NCI-H2029 (cell line): ENCODE measurements at regions not wholly inside any gene's neighbourhood (a gene's known extent, or its start where the extent isn't known, plus 50 kb on each side); places are given as distances from the start of the nearest gene placed in this dataset.
"Not testable (repeated sequence)": the region's sequence is repeated elsewhere in the genome, so short reads cannot be mapped to it uniquely, and the experiment has no call there.

Experiments
- DNase-seq: peaks from one replicate; lab custom pipeline; 2025; lab: John Stamatoyannopoulos, UW

- DNase-seq: no peak
These were observed 248.9 kb downstream of the MYCN start for GRCh38 chr2:16189029-16189835.

GRCh38 chr2:16188261-16188890 is 248.0 kb downstream of the MYCN start:
- no peak for DNase-seq

GRCh38 chr2:16187482-16187817 is 247.1 kb downstream of the MYCN start:
- DNase-seq: no peak

- no peak for DNase-seq
These were observed 246.5 kb downstream of the MYCN start for GRCh38 chr2:16186661-16187481.

- no peak for DNase-seq
These were observed 245.5 kb downstream of the MYCN start for GRCh38 chr2:16185801-16186272.

- no peak for DNase-seq
These were observed 244.8 kb downstream of the MYCN start for GRCh38 chr2:16184945-16185660.

GRCh38 chr2:16184341-16184890 is 244.1 kb downstream of the MYCN start:
- DNase-seq: no peak

GRCh38 chr2:16183345-16183744 is 243.0 kb downstream of the MYCN start:
- no peak for DNase-seq

- no peak for DNase-seq
These were observed 242.5 kb downstream of the MYCN start for GRCh38 chr2:16182841-16183240.

GRCh38 chr2:16182311-16182815 is 242.0 kb downstream of the MYCN start:
- not testable (repeated sequence) for DNase-seq

GRCh38 chr2:16181741-16182090 is 241.4 kb downstream of the MYCN start:
- DNase-seq: no peak

GRCh38 chr2:16181062-16181740 is 240.9 kb downstream of the MYCN start:
- DNase-seq: no peak

GRCh38 chr2:16180631-16181030 is 240.3 kb downstream of the MYCN start:
- DNase-seq: no peak

GRCh38 chr2:16179701-16180416 is 239.5 kb downstream of the MYCN start:
- no peak for DNase-seq

- DNase-seq: no peak
These were observed 238.3 kb downstream of the MYCN start for GRCh38 chr2:16178551-16179130.

GRCh38 chr2:16177671-16178180 is 237.4 kb downstream of the MYCN start:
- DNase-seq: no peak

GRCh38 chr2:16176971-16177480 is 236.7 kb downstream of the MYCN start:
- no peak for DNase-seq

- no peak for DNase-seq
These were observed 235.0 kb downstream of the MYCN start for GRCh38 chr2:16175247-16175825.

- no peak for DNase-seq
These were observed 234.3 kb downstream of the MYCN start for GRCh38 chr2:16174693-16175045.
